ENCODE measurements at regions not wholly inside any gene's neighbourhood (a gene's known extent, or its start where the extent isn't known, plus 50 kb on each side); places are given as distances from the start of the nearest gene placed in this dataset.

DNA sequence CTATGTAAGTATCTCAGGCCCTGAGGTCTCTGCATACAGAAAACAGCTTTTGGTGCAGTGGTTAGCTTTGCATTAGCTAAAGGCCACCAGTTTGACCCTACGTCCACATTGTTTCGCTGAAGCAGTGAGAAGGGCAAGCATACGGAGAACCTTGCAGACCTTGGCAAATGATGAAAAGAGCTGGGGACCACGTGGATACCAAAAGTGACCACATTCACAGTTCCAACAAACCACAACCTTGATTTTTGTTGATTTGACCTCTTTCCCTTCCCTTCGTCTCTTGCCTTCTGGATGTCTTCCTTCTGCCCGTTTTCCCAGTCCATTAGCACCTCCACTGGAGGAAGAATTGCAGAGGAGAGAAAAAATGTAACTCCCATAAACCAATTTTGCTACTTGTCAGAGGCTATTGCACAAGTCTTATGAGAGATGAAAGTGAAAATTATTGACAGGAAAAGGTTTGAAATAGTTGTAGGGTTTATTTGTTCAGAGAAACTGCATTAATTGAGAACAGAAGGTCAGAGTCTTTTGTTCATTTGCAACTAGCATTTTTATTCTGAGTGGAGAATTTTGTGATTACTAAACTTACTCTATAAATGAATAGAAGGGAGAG lies 293.9 kb upstream of the HTR2A start:
- no peak for TF ChIP-seq CTCF (IDR thresholded peaks at IDR 0.05; ENCODE audit: low read depth, low read length)
- Histone ChIP-seq H3K9me3 (ENCODE audit: control insufficient read depth, insufficient read depth, low read length) (no peaks in the 10 kb centered on the region), H3K27me3 (ENCODE audit: control insufficient read depth, insufficient read depth, low read length) (no peaks in the 10 kb centered on the region), H3K4me3 (ENCODE audit: low read depth, low read length) (no peak overlapping the region), H3K27ac (ENCODE audit: low read depth, low read length) (no peak overlapping the region)
- no peak for DNase-seq (ENCODE audit: low read depth, low spot score)
- ChIA-PET CTCF (no interaction called here), POLR2A (no interaction called here)

GRCh38 chr13:47188802-47189201 lies 291.9 kb upstream of the HTR2A start:
- no peak overlapping the region for H3K27ac ChIP-seq (ENCODE audit: low read depth, low read length)

DNA sequence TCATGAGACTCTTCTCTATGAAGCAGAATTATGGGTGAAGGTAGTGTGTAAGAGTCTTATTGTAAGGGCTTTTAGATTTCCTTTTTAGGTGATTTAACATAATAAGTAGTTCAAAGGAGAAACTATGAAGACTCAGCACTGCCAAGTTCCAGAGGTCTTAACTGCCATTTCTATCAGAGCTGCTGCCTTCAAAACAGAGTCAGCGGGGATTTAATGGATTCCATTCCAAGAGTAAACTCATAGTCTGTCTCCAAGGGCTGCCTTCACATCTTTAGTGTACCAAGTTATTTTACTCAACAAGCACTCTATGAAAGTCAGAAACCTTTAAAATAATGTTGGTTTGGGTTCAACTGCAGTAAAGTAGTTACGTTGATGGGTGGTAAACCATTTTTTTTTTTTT lies 289.6 kb upstream of the HTR2A start:
- Histone ChIP-seq H3K27ac (ENCODE audit: low read depth, low read length) (no peak overlapping the region), H3K27me3 (ENCODE audit: control insufficient read depth, insufficient read depth, low read length) (no peaks in the 10 kb centered on the region), H3K4me3 (ENCODE audit: low read depth, low read length) (no peak overlapping the region), H3K9me3 (ENCODE audit: control insufficient read depth, insufficient read depth, low read length) (no peaks in the 10 kb centered on the region)
- POLR2A ChIA-PET, result no interaction called here
- CTCF ChIA-PET, result no interaction called here
- no peak for TF ChIP-seq CTCF (IDR thresholded peaks at IDR 0.05; ENCODE audit: low read depth, low read length)
- no peak for DNase-seq (ENCODE audit: low read depth, low spot score)

More at GRCh38 chr13:47188802-47189201, 291.9 kb upstream of the HTR2A start:
- H3K4me3 ChIP-seq (ENCODE audit: low read depth, low read length), result no peak overlapping the region
- H3K9me3 ChIP-seq (ENCODE audit: control insufficient read depth, insufficient read depth, low read length), result no peaks in the 10 kb centered on the region
- no peak for DNase-seq (ENCODE audit: low read depth, low spot score)
- CTCF ChIA-PET, result no interaction called here
- no peaks in the 10 kb centered on the region for H3K27me3 ChIP-seq (ENCODE audit: control insufficient read depth, insufficient read depth, low read length)
- POLR2A ChIA-PET, result no interaction called here
- no peak for TF ChIP-seq CTCF (IDR thresholded peaks at IDR 0.05; ENCODE audit: low read depth, low read length)

GRCh38 chr13:47184321-47184720 lies 287.5 kb upstream of the HTR2A start:
- DNase-seq (ENCODE audit: low read depth, low spot score), result no peak
- H3K27ac ChIP-seq (ENCODE audit: low read depth, low read length), result no peak overlapping the region
- no peak overlapping the region for H3K4me3 ChIP-seq (ENCODE audit: low read depth, low read length)
- no peak for TF ChIP-seq CTCF (IDR thresholded peaks at IDR 0.05; ENCODE audit: low read depth, low read length)
- CTCF ChIA-PET, result no interaction called here
- no peaks in the 10 kb centered on the region for H3K27me3 ChIP-seq (ENCODE audit: control insufficient read depth, insufficient read depth, low read length)
- H3K9me3 ChIP-seq (ENCODE audit: control insufficient read depth, insufficient read depth, low read length), result no peaks in the 10 kb centered on the region
- POLR2A ChIA-PET, result no interaction called here

DNA sequence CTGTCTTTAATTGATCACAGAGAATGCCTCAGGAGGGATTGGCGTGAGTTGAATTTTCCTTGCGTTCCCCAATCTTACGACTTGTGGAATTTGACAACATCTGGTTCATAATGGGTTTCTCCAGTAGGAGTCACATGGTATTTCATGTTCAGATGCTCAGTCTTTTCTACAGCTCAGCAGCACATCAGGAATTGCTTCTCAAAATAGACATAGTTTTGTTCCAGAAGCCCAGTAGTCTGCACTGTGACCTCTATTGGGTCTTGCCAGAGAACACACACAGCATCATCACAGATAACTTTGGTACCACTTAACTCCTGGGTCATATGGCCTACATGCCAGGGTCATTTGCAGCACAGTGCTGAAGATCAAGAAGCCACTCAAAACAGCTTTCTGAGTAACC lies 282.5 kb upstream of the HTR2A start:
- no peaks in the 10 kb centered on the region for H3K9me3 ChIP-seq (ENCODE audit: control insufficient read depth, insufficient read depth, low read length)
- H3K4me3 ChIP-seq (ENCODE audit: low read depth, low read length), result no peak overlapping the region
- CTCF ChIA-PET, result interaction anchor here (0.6 kb wide), 1 partner anchor 51 kb away, joined by 3 read pairs; no protein-coding TSS in a partner anchor
- no peak overlapping the region for H3K27ac ChIP-seq (ENCODE audit: low read depth, low read length)
- no peak for DNase-seq (ENCODE audit: low read depth, low spot score)
- H3K27me3 ChIP-seq (ENCODE audit: control insufficient read depth, insufficient read depth, low read length), result no peaks in the 10 kb centered on the region
- POLR2A ChIA-PET, result no interaction called here
- TF ChIP-seq CTCF (IDR thresholded peaks at IDR 0.05; ENCODE audit: low read depth, low read length), result no peak

Data from AG04450 (cell line).